ENCODE measurements at regions not wholly inside any gene's neighbourhood (a gene's known extent, or its start where the extent isn't known, plus 50 kb on each side); places are given as distances from the start of the nearest gene placed in this dataset.

GRCh38 chr16:6576606-6577005 lies 756.0 kb upstream of the RBFOX1 start:
- Histone ChIP-seq H4K20me1 (ENCODE audit: insufficient read depth, low read length) (no peaks in the 10 kb centered on the region), H3K9me3 (ENCODE audit: low read length) (no peaks in the 10 kb centered on the region), H3K27me3 (ENCODE audit: control insufficient read depth in 1 of 2, insufficient read depth in 2 of 2, low read length in 2 of 2) (no peaks in the 10 kb centered on the region), H3K36me3 (replicated peaks in 1 of 2; ENCODE audit: control insufficient read depth in 1 of 2, insufficient read depth in 2 of 2, low read length in 2 of 2) (no peaks in the 10 kb centered on the region), H3K79me2 (ENCODE audit: insufficient read depth, low read length) (no peaks in the 10 kb centered on the region), H3K4me3 (replicated peaks in 1 of 3; ENCODE audit: insufficient read depth in 1 of 3, low read depth in 2 of 3, low read length in 3 of 3) (no peak overlapping the region), H3K4me2 (ENCODE audit: low read depth, low read length) (no peak overlapping the region), H3K4me1 (ENCODE audit: insufficient read depth, low read length) (no peaks in the 10 kb centered on the region), H2AFZ (ENCODE audit: low read length) (no peak overlapping the region), H3K27ac (ENCODE audit: extremely low read length, insufficient read depth, low read length) (no peak overlapping the region), H3K9ac (ENCODE audit: insufficient read depth, low read depth, low read length) (no peak overlapping the region)
- no peak for ATAC-seq
- intact Hi-C loops (cut with micrococcal nuclease; ENCODE audit: unreplicated experiment) (no loop called here), in situ Hi-C loops (cut with HindIII; ENCODE audit: extremely low pct_ligation_motif_present, low pct_unique_long_range_greater_than_20kb) (no loop called here)
- no peak for FAIRE-seq
- WGBS (ENCODE audit: low lambda C conversion rate), result 0% methylated on average over 3 of the region's 3 CpGs
- TF ChIP-seq TBL1XR1 (IDR thresholded peaks at IDR 0.05; ENCODE audit: borderline replicate concordance, low read length, partially characterized antibody) (no peak), MYC (CRISPR knock-in tag; IDR thresholded peaks at IDR 0.05; ENCODE audit: borderline replicate concordance) (no peak), ZUFSP (CRISPR knock-in tag; IDR thresholded peaks at IDR 0.05; ENCODE audit: borderline replicate concordance) (no peak), FOXJ3 (CRISPR knock-in tag; IDR thresholded peaks at IDR 0.05; ENCODE audit: borderline replicate concordance) (no peak), STAG1 (CRISPR knock-in tag; IDR thresholded peaks at IDR 0.05) (no peak), SOX5 (CRISPR knock-in tag; IDR thresholded peaks at IDR 0.05; ENCODE audit: borderline replicate concordance) (no peak), BRD4 (CRISPR knock-in tag; IDR thresholded peaks at IDR 0.05) (no peak), TFDP2 (CRISPR knock-in tag; IDR thresholded peaks at IDR 0.05) (no peak), ZNF441 (CRISPR knock-in tag; IDR thresholded peaks at IDR 0.05; ENCODE audit: borderline replicate concordance) (no peak), NONO (IDR thresholded peaks at IDR 0.05) (no peak), NONO (CRISPR knock-in tag; conservative IDR thresholded peaks at IDR 0.05) (no peak), SETDB1 (CRISPR knock-in tag; IDR thresholded peaks at IDR 0.05; ENCODE audit: borderline replicate concordance) (no peak)
- DNase-seq (ENCODE audit: low spot score), result no peak
- no TSS peak for BruUV-seq (replicated peaks)
- ChIA-PET CTCF (ENCODE audit: low intra/inter-chr PET ratio, low total read pairs) (no interaction called here), POLR2A (no interaction called here)

All from HepG2 (cell line).